ENCODE measurements at regions not wholly inside any gene's neighbourhood (a gene's known extent, or its start where the extent isn't known, plus 50 kb on each side); places are given as distances from the start of the nearest gene placed in this dataset.

GRCh38 chr9:99326112-99326916 lies 104.2 kb downstream of the SEC61B start:
- H3K27me3 ChIP-seq (replicated peaks; ENCODE audit: insufficient read depth), result no peaks in the 10 kb centered on the region
- H3K4me1 ChIP-seq (replicated peaks), result no peaks in the 10 kb centered on the region
- TF ChIP-seq POLR2A (IDR thresholded peaks at IDR 0.05) (no peak), CTCF (IDR thresholded peaks at IDR 0.05) (no peak), POLR2AphosphoS5 (IDR thresholded peaks at IDR 0.05) (no peak)
- no peak overlapping the region for H3K4me3 ChIP-seq
- no peak for DNase-seq (ENCODE audit: low spot score)
- 79% methylated on average over 5 of the region's 5 CpGs for WGBS
- intact Hi-C loops (cut with DNase I), result no loop called here
- H3K9me3 ChIP-seq, result no peaks in the 10 kb centered on the region
- H3K36me3 ChIP-seq, result no peaks in the 10 kb centered on the region
- no peak overlapping the region for H3K27ac ChIP-seq

- Histone ChIP-seq H3K4me1 (replicated peaks) (no peaks in the 10 kb centered on the region), H3K27me3 (replicated peaks; ENCODE audit: insufficient read depth) (no peaks in the 10 kb centered on the region), H3K9me3 (no peaks in the 10 kb centered on the region), H3K4me3 (no peak overlapping the region), H3K27ac (no peak overlapping the region), H3K36me3 (no peaks in the 10 kb centered on the region)
- no peak for DNase-seq (ENCODE audit: low spot score)
- 75% methylated on average over 3 of the region's 3 CpGs for WGBS
- TF ChIP-seq POLR2A (IDR thresholded peaks at IDR 0.05), result no peak
- no peak for TF ChIP-seq POLR2AphosphoS5 (IDR thresholded peaks at IDR 0.05)
- intact Hi-C loops (cut with DNase I), result no loop called here
Measured at GRCh38 chr9:99326917-99327189, 104.8 kb downstream of the SEC61B start.

GRCh38 chr9:99327667-99328066 lies 105.6 kb downstream of the SEC61B start:
- Histone ChIP-seq H3K27me3 (replicated peaks; ENCODE audit: insufficient read depth) (no peaks in the 10 kb centered on the region), H3K4me1 (replicated peaks) (no peaks in the 10 kb centered on the region), H3K4me3 (no peak overlapping the region), H3K36me3 (no peaks in the 10 kb centered on the region), H3K9me3 (no peaks in the 10 kb centered on the region), H3K27ac (no peak overlapping the region)
- DNase-seq (ENCODE audit: low spot score), result no peak
- intact Hi-C loops (cut with DNase I), result no loop called here
- TF ChIP-seq CTCF (IDR thresholded peaks at IDR 0.05) (no peak), POLR2AphosphoS5 (IDR thresholded peaks at IDR 0.05) (no peak), POLR2A (IDR thresholded peaks at IDR 0.05) (no peak)
- 50% methylated on average over 3 of the region's 3 CpGs for WGBS

GRCh38 chr9:99335280-99335679 lies 113.2 kb downstream of the SEC61B start:
- Histone ChIP-seq H3K27me3 (replicated peaks; ENCODE audit: insufficient read depth) (no peaks in the 10 kb centered on the region), H3K4me1 (replicated peaks) (no peaks in the 10 kb centered on the region), H3K4me3 (no peak overlapping the region), H3K36me3 (no peaks in the 10 kb centered on the region), H3K27ac (no peak overlapping the region), H3K9me3 (no peaks in the 10 kb centered on the region)
- intact Hi-C loops (cut with DNase I), result no loop called here
- no peak for DNase-seq (ENCODE audit: low spot score)
- WGBS, result 91% methylated on average over 4 of the region's 4 CpGs
- TF ChIP-seq CTCF (IDR thresholded peaks at IDR 0.05), result no peak
- TF ChIP-seq POLR2A (IDR thresholded peaks at IDR 0.05), result no peak
- no peak for TF ChIP-seq POLR2AphosphoS5 (IDR thresholded peaks at IDR 0.05)

- 28% methylated on average over 3 of the region's 3 CpGs for whole genome bisulfite sequencing
- Histone ChIP-seq H3K9me3 (no peaks in the 10 kb centered on the region), H3K36me3 (no peaks in the 10 kb centered on the region), H3K4me1 (replicated peaks) (no peaks in the 10 kb centered on the region), H3K4me3 (no peak overlapping the region), H3K27me3 (replicated peaks; ENCODE audit: insufficient read depth) (no peaks in the 10 kb centered on the region), H3K27ac (no peak overlapping the region)
- TF ChIP-seq POLR2A (IDR thresholded peaks at IDR 0.05) (no peak), POLR2AphosphoS5 (IDR thresholded peaks at IDR 0.05) (no peak), CTCF (IDR thresholded peaks at IDR 0.05) (no peak)
- intact Hi-C loops (cut with DNase I), result no loop called here
- no peak for DNase-seq (ENCODE audit: low spot score)
Measured at GRCh38 chr9:99336005-99336404, 113.9 kb downstream of the SEC61B start.
